Parathyroid adenoma (tissue), 2 donors: ENCODE measurements at regions not wholly inside any gene's neighbourhood (a gene's known extent, or its start where the extent isn't known, plus 50 kb on each side); places are given as distances from the start of the nearest gene placed in this dataset.

ENCODE experiments used
- H2AFZ ChIP-seq: fragments of 300-600 bp; sonication (generic); one replicate; pipeline ENCODE4 v1.7.0; 2017; ENCODE audit warnings: antibody characterized with exemption, mild to moderate bottlenecking
- H3K27ac ChIP-seq: fragments of 300-600 bp; sonication (generic); one replicate; pipeline ENCODE4 v1.7.0; 2017
- H3K27me3 ChIP-seq: fragments of 300-600 bp; sonication (generic); one replicate; pipeline ENCODE4 v1.7.0; 2017; ENCODE audit warnings: low read length; ENCODE audit not compliant: control insufficient read depth, insufficient read depth
- H3K36me3 ChIP-seq: fragments of 300-600 bp; sonication (generic); one replicate; pipeline ENCODE4 v1.7.0; 2017; ENCODE audit warnings: low read length; ENCODE audit not compliant: control insufficient read depth, insufficient read depth
- H3K4me1 ChIP-seq: fragments of 300-600 bp; sonication (generic); one replicate; pipeline ENCODE4 v1.7.0; 2017; ENCODE audit warnings: control low read depth
- H3K4me2 ChIP-seq: fragments of 300-600 bp; sonication (generic); one replicate; pipeline ENCODE4 v1.7.0; 2017; ENCODE audit warnings: low read length
- H3K4me3 ChIP-seq: fragments of 300-600 bp; sonication (generic); one replicate; pipeline ENCODE4 v1.7.0; 2017; ENCODE audit warnings: low read depth, low read length
- H3K79me2 ChIP-seq: fragments of 300-600 bp; sonication (generic); one replicate; pipeline ENCODE4 v1.7.0; 2017; ENCODE audit warnings: control low read depth
- H3K9ac ChIP-seq: fragments of 300-600 bp; sonication (generic); one replicate; pipeline ENCODE4 v1.7.0; 2017; ENCODE audit warnings: mild to moderate bottlenecking
- H3K9me3 ChIP-seq: fragments of 300-600 bp; sonication (generic); one replicate; pipeline ENCODE4 v1.7.0; 2017; ENCODE audit warnings: low read length; ENCODE audit not compliant: control insufficient read depth
- TF ChIP-seq, protein P1 (sequence below): fragments of 300-600 bp; sonication (generic); IDR thresholded peaks from one replicate; pipeline ENCODE4 v1.7.0; 2017; ENCODE audit warnings: antibody characterized with exemption, mild to moderate bottlenecking
- donor health status: primary hyperparathyroidism.

DNA sequence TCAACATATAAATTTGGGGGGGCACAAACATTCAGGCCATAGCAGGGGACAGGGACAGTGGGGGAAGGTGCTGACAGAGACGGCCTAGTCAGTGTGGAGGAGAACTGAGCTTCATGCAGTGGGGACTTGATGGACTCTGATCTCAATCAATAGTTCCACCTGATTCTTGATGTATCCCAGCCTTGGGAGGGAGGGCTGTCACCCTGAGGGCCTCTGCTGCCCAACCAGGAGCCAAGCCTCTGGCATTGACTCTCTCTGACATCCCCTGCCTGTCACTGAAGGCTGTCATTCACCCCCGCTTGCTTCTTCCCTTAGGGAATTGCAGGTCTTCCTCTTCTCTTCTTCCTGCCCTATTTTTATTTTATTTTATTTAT, 180.6 kb upstream of the TAB2 start:
- H3K36me3 ChIP-seq = no peaks in the 10 kb centered on the region
- H3K27ac ChIP-seq = no peak overlapping the region
- no peak overlapping the region for H3K9ac ChIP-seq
- H3K4me2 ChIP-seq = no peak overlapping the region
- no peaks in the 10 kb centered on the region for H3K79me2 ChIP-seq
- TF ChIP-seq, protein P1, sequence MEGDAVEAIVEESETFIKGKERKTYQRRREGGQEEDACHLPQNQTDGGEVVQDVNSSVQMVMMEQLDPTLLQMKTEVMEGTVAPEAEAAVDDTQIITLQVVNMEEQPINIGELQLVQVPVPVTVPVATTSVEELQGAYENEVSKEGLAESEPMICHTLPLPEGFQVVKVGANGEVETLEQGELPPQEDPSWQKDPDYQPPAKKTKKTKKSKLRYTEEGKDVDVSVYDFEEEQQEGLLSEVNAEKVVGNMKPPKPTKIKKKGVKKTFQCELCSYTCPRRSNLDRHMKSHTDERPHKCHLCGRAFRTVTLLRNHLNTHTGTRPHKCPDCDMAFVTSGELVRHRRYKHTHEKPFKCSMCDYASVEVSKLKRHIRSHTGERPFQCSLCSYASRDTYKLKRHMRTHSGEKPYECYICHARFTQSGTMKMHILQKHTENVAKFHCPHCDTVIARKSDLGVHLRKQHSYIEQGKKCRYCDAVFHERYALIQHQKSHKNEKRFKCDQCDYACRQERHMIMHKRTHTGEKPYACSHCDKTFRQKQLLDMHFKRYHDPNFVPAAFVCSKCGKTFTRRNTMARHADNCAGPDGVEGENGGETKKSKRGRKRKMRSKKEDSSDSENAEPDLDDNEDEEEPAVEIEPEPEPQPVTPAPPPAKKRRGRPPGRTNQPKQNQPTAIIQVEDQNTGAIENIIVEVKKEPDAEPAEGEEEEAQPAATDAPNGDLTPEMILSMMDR = no peak
- no peaks in the 10 kb centered on the region for H3K9me3 ChIP-seq
- no peak overlapping the region for H2AFZ ChIP-seq
- no peaks in the 10 kb centered on the region for H3K4me1 ChIP-seq
- H3K27me3 ChIP-seq = no peaks in the 10 kb centered on the region
- H3K4me3 ChIP-seq = no peak overlapping the region

DNA sequence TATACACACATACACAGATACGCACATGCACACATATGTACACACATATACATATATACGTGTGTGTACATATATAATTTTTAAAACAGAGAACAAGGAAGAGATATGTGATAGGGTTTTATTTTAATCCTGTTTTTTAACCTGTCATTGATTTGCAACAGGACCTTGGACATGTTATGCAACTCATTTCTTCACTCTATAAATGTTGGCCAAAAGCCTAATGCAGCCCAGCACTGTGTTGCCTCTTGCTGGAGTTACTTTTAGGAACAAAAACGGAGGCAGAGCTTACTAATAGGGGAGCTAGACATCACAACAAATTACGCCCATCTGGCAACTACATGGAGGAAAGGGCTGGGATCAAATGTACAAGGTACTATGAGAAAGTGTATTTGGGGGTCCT, 179.9 kb upstream of the TAB2 start:
- TF ChIP-seq, protein P1 = no peak
- Histone ChIP-seq H3K79me2 (no peaks in the 10 kb centered on the region), H2AFZ (no peak overlapping the region), H3K27ac (no peak overlapping the region), H3K27me3 (no peaks in the 10 kb centered on the region), H3K4me3 (no peak overlapping the region), H3K36me3 (no peaks in the 10 kb centered on the region), H3K9ac (no peak overlapping the region), H3K4me1 (no peaks in the 10 kb centered on the region), H3K9me3 (no peaks in the 10 kb centered on the region), H3K4me2 (no peak overlapping the region)

DNA sequence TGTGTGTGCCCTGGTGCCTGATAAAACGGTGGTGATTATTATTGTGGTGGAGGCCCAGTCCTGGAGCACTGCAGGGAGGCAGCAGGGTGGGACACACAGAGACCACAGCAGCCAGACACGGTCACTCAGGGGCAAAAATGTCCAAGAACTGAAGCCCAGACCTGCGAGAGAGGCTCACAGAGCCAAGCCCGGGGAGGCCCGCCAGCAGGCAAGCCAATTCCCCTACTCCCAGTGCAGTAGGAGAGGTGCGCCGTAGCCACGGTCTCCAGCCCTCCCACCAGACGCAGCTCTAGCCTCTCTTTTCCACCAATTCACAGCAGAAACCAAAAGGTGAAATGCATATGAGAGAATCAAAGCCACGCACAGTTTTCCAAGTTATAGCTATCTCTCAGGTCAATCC, 179.4 kb upstream of the TAB2 start:
- H2AFZ ChIP-seq = no peak overlapping the region
- no peak overlapping the region for H3K27ac ChIP-seq
- H3K4me3 ChIP-seq = no peak overlapping the region
- no peaks in the 10 kb centered on the region for H3K4me1 ChIP-seq
- TF ChIP-seq, protein P1 = no peak
- no peak overlapping the region for H3K9ac ChIP-seq
- no peaks in the 10 kb centered on the region for H3K27me3 ChIP-seq
- H3K4me2 ChIP-seq = no peak overlapping the region
- no peaks in the 10 kb centered on the region for H3K79me2 ChIP-seq
- no peaks in the 10 kb centered on the region for H3K9me3 ChIP-seq
- H3K36me3 ChIP-seq = no peaks in the 10 kb centered on the region

DNA sequence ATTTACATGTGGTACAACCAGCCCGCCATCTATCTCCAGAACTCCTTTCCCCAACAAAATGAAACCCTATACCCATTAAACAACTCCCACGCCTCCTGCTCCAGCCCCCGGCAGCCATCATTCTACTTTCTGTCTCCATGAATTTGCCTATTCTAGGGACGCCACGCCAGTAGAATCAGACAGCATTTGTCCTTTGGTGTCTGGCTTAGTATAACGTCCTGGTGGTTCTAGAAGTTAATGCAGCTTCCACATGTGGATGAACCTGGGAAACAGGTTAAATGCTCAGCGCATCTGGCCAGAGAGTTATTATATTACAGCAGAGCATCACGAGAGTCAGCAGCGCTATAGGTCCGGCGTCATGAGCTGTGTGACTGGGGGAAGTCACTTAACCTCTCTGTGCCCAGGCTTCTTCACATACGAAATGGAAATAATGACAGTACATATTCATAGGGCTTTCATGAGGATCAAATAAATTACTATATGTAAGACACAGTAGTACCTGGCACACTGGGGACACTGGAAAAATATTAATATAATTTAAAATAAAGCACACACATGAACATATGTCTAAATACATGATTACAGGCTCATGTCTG, 178.7 kb upstream of the TAB2 start:
- H3K9me3 ChIP-seq = no peaks in the 10 kb centered on the region
- no peak overlapping the region for H3K4me3 ChIP-seq
- no peaks in the 10 kb centered on the region for H3K79me2 ChIP-seq
- H3K4me1 ChIP-seq = no peaks in the 10 kb centered on the region
- H3K27me3 ChIP-seq = no peaks in the 10 kb centered on the region
- no peaks in the 10 kb centered on the region for H3K36me3 ChIP-seq
- no peak overlapping the region for H3K4me2 ChIP-seq
- TF ChIP-seq, protein P1 = no peak
- no peak overlapping the region for H3K27ac ChIP-seq
- no peak overlapping the region for H2AFZ ChIP-seq
- no peak overlapping the region for H3K9ac ChIP-seq

DNA sequence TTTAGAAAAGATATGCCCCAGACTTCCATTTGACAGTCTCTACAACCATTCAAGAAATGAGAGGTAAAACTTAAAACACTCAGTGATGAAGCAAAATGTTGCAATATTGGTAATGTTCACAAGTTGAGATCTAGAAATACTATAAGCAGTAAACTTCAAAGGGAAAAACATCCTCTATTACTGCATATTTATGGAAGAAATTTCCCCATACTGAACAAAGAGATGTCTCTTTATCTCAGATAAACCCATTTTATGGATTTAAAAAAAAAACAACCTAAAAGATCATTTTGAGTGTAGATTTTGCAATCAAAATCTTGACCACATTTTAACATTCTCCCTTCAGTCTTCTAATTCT, 177.8 kb upstream of the TAB2 start:
- no peak overlapping the region for H3K9ac ChIP-seq
- no peaks in the 10 kb centered on the region for H3K79me2 ChIP-seq
- no peaks in the 10 kb centered on the region for H3K27me3 ChIP-seq
- no peak overlapping the region for H3K27ac ChIP-seq
- H3K4me1 ChIP-seq = no peaks in the 10 kb centered on the region
- TF ChIP-seq, protein P1 = no peak
- no peak overlapping the region for H3K4me2 ChIP-seq
- no peaks in the 10 kb centered on the region for H3K9me3 ChIP-seq
- no peaks in the 10 kb centered on the region for H3K36me3 ChIP-seq
- H2AFZ ChIP-seq = peak overlapping the region; percentile 39
- no peak overlapping the region for H3K4me3 ChIP-seq
